ENCODE measurements at regions not wholly inside any gene's neighbourhood (a gene's known extent, or its start where the extent isn't known, plus 50 kb on each side); places are given as distances from the start of the nearest gene placed in this dataset.

GRCh38 chr14:101006008-101006407 is 102.5 kb upstream of the RTL1 start:
- TF ChIP-seq CTCF (IDR thresholded peaks at IDR 0.05; ENCODE audit: insufficient read depth, low read depth, low read length), result no peak
- DNase-seq (ENCODE audit: low read depth), result no peak
- H3K4me3 ChIP-seq (ENCODE audit: low read depth, low read length), result no peak overlapping the region

DNA sequence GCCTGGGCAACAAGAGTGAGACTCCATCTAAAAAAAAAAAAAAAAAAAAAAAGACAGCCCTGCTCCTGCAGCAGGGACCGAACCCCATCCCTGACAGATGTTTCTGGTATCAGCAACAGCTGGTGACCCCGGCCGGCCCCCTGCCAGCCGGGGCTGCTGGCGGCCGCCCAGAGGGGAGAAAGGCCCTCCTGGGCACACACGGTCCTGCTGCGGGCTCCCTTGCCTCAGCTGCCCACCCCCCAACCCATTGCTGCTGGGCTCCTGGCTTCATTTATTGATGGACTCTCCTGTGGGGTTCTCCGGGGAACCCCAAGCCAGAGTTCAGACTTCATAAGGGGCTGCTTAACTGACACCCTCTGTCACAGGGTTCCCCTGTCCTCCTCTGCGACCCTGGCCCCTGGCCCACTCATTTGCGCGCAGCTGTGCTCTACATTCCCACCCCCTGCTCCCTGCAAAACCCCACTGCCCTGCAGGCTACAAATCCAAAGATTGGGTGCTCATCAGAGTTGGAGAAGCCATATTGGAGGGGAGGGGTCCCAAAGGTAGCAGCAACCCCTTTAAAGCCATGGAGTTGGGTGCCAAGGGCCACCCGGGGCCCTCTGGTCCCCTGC is 103.6 kb upstream of the RTL1 start:
- no peak for TF ChIP-seq CTCF (IDR thresholded peaks at IDR 0.05; ENCODE audit: insufficient read depth, low read depth, low read length)
- no peak overlapping the region for H3K4me3 ChIP-seq (ENCODE audit: low read depth, low read length)
- no peak for DNase-seq (ENCODE audit: low read depth)

DNA sequence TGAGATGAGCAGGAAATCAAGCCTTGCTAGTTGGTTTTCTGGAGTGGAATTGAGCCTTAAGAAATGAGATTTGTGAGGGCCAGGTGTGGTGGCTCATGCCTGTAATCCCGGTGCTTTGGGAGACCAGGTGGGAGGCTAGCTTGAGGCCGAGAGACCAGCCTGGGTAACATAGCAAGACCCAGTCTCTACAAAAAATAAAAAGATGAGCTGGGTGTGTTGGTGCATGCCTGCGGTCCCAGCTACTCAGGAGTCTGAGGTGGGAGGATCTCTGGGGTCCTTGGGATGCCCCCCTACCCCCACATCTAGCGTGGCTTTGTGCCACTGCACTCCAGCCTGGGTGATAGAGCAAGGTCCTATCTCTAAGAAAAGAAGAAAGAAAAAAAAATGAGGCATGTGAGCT is 104.2 kb upstream of the RTL1 start:
- no peak for DNase-seq (ENCODE audit: low read depth)
- H3K4me3 ChIP-seq (ENCODE audit: low read depth, low read length), result no peak overlapping the region
- no peak for TF ChIP-seq CTCF (IDR thresholded peaks at IDR 0.05; ENCODE audit: insufficient read depth, low read depth, low read length)

- DNase-seq (ENCODE audit: low read depth), result no peak
Measured at GRCh38 chr14:101008196-101008595, 104.7 kb upstream of the RTL1 start.

GRCh38 chr14:101008631-101009336 is 105.3 kb upstream of the RTL1 start:
- no peak for DNase-seq (ENCODE audit: low read depth)
- TF ChIP-seq CTCF (IDR thresholded peaks at IDR 0.05; ENCODE audit: insufficient read depth, low read depth, low read length), result no peak
- H3K4me3 ChIP-seq (ENCODE audit: low read depth, low read length), result no peak overlapping the region

More at GRCh38 chr14:101008196-101008595, 104.7 kb upstream of the RTL1 start:
- H3K4me3 ChIP-seq (ENCODE audit: low read depth, low read length), result no peak overlapping the region
- TF ChIP-seq CTCF (IDR thresholded peaks at IDR 0.05; ENCODE audit: insufficient read depth, low read depth, low read length), result no peak

GRCh38 chr14:101009531-101009930 is 106.0 kb upstream of the RTL1 start:
- H3K4me3 ChIP-seq (ENCODE audit: low read depth, low read length), result no peak overlapping the region

More at GRCh38 chr14:101009531-101009930, 106.0 kb upstream of the RTL1 start:
- no peak for DNase-seq (ENCODE audit: low read depth)
- no peak for TF ChIP-seq CTCF (IDR thresholded peaks at IDR 0.05; ENCODE audit: insufficient read depth, low read depth, low read length)
